Esophagus squamous epithelium (tissue), 5 donors: ENCODE measurements at regions not wholly inside any gene's neighbourhood (a gene's known extent, or its start where the extent isn't known, plus 50 kb on each side); places are given as distances from the start of the nearest gene placed in this dataset.

Experiments used
- DNase-seq: peaks from one replicate; lab custom pipeline; 2025; lab: John Stamatoyannopoulos, UW
- H3K27ac ChIP-seq, 4 donors: fragments of 200-600 bp; sonication (generic); one replicate each; pipeline ENCODE4 v1.5.1; 2016 to 2019; ENCODE audit warnings: mild to moderate bottlenecking in 1 of 4
- H3K27me3 ChIP-seq, 4 donors: fragments of 200-600 bp; sonication (generic); 1 replicate in 3 of 4; 2 replicates in 1 of 4; pipeline versions ENCODE4 v1.5.1 to v1.6.0; 2017 to 2021; ENCODE audit warnings: antibody characterized with exemption in 1 of 4
- H3K36me3 ChIP-seq, 3 donors: fragments of 200-600 bp; sonication (generic); one replicate each; pipeline ENCODE4 v1.5.1; 2016 to 2019
- H3K4me1 ChIP-seq, 3 donors: fragments of 200-600 bp; sonication (generic); one replicate each; pipeline ENCODE4 v1.5.1; 2017 to 2019
- H3K4me3 ChIP-seq, 4 donors: fragments of 200-600 bp; sonication (generic); 1 replicate in 3 of 4; 2 replicates in 1 of 4; pipeline ENCODE4 v1.5.1; 2016 to 2019; ENCODE audit warnings: mild to moderate bottlenecking in 2 of 4, moderate library complexity in 1 of 4
- H3K9me3 ChIP-seq, 3 donors: fragments of 200-600 bp; sonication (generic); one replicate each; pipeline ENCODE4 v1.5.1; 2016 to 2019
- CTCF ChIP-seq, 6 experiments: fragments of 450-650 bp in 4 of 6; fragments of 200-600 bp in 2 of 6; sonication (generic) in 2 of 6; IDR thresholded peaks; one replicate each; pipeline ENCODE4 v1.5.1; 2016 to 2019; ENCODE audit warnings: antibody characterized with exemption in 6 of 6, mild to moderate bottlenecking in 4 of 6, moderate library complexity in 4 of 6
- POLR2A ChIP-seq, 4 donors: fragments of 450-650 bp; IDR thresholded peaks; one replicate each; pipeline ENCODE4 v1.6.1; 2017; ENCODE audit warnings: antibody characterized with exemption in 4 of 4, mild to moderate bottlenecking in 4 of 4, moderate library complexity in 3 of 4
- WGBS, 2 donors: methylation state at CpG; one replicate each; pipeline ENCODE4 v1.1.5; 2018; 5-methylcytosine and 5-hydroxymethylcytosine counted together
- intact Hi-C: fragments of 100-400 bp; cut with DNase I; formaldehyde crosslinking; loops from one replicate; pipeline ENCODE4 v1.15.0; 2022
- donor health status: DM: yes; HTN: yes; CAD: no.

- H3K27me3 ChIP-seq = no peaks in the 10 kb centered on the region
- H3K4me3 ChIP-seq = no peak overlapping the region
- WGBS, 2 donors = 65 to 72% methylated on average over 3 of the region's 3 CpGs
- H3K27ac ChIP-seq = no peak overlapping the region
- no peaks in the 10 kb centered on the region for H3K36me3 ChIP-seq
- intact Hi-C loops = no loop called here
- no peaks in the 10 kb centered on the region for H3K9me3 ChIP-seq
- DNase-seq = no peak
- H3K4me1 ChIP-seq = no peaks in the 10 kb centered on the region
- TF ChIP-seq POLR2A (IDR thresholded peaks at IDR 0.05) (no peak), CTCF (IDR thresholded peaks at IDR 0.05) (no peak)
Measured at GRCh38 chr2:78070693-78071092, 548.5 kb upstream of the LRRTM4 start.

GRCh38 chr2:78077633-78078032 lies 555.5 kb upstream of the LRRTM4 start:
- Histone ChIP-seq H3K4me1 (no peaks in the 10 kb centered on the region), H3K27ac (no peak overlapping the region), H3K4me3 (no peak overlapping the region), H3K36me3 (no peaks in the 10 kb centered on the region), H3K27me3 (no peaks in the 10 kb centered on the region), H3K9me3 (no peaks in the 10 kb centered on the region)
- intact Hi-C loops = no loop called here
- WGBS, 2 donors = 45 to 54% methylated on average over 4 of the region's 4 CpGs
- TF ChIP-seq POLR2A (IDR thresholded peaks at IDR 0.05) (no peak), CTCF (IDR thresholded peaks at IDR 0.05) (no peak)
- DNase-seq = no peak

GRCh38 chr2:78082555-78082954 lies 560.4 kb upstream of the LRRTM4 start:
- Histone ChIP-seq H3K27me3 (no peaks in the 10 kb centered on the region), H3K4me3 (no peak overlapping the region), H3K36me3 (no peaks in the 10 kb centered on the region), H3K9me3 (peaks cover 0 to 5% (median 0%) of the 10 kb centered on the region in 3 donors), H3K4me1 (no peaks in the 10 kb centered on the region), H3K27ac (no peak overlapping the region)
- intact Hi-C loops = no loop called here
- no peak for DNase-seq
- WGBS, 2 donors = 56 to 60% methylated on average over 2 of the region's 2 CpGs
- TF ChIP-seq CTCF (IDR thresholded peaks at IDR 0.05) = no peak
- TF ChIP-seq POLR2A (IDR thresholded peaks at IDR 0.05) = no peak

GRCh38 chr2:78093436-78093835 lies 571.3 kb upstream of the LRRTM4 start:
- Histone ChIP-seq H3K9me3 (no peaks in the 10 kb centered on the region), H3K36me3 (no peaks in the 10 kb centered on the region), H3K27ac (no peak overlapping the region), H3K4me1 (no peaks in the 10 kb centered on the region), H3K4me3 (no peak overlapping the region), H3K27me3 (no peaks in the 10 kb centered on the region)
- intact Hi-C loops = no loop called here
- DNase-seq = no peak
- TF ChIP-seq CTCF (IDR thresholded peaks at IDR 0.05) = no peak
- TF ChIP-seq POLR2A (IDR thresholded peaks at IDR 0.05) = no peak

- Histone ChIP-seq H3K4me3 (no peak overlapping the region), H3K27me3 (no peaks in the 10 kb centered on the region), H3K36me3 (no peaks in the 10 kb centered on the region), H3K27ac (no peak overlapping the region), H3K4me1 (no peaks in the 10 kb centered on the region), H3K9me3 (peaks cover 0 to 38% (median 11%) of the 10 kb centered on the region in 3 donors)
- TF ChIP-seq POLR2A (IDR thresholded peaks at IDR 0.05) (no peak), CTCF (IDR thresholded peaks at IDR 0.05) (no peak)
- DNase-seq = no peak
- intact Hi-C loops = no loop called here
- 57 to 90% methylated on average over 2 to 3 of the region's 3 CpGs for WGBS, 2 donors
Measured at GRCh38 chr2:78109272-78109671, 587.1 kb upstream of the LRRTM4 start.
